H1 (cell line): ENCODE measurements at regions not wholly inside any gene's neighbourhood (a gene's known extent, or its start where the extent isn't known, plus 50 kb on each side); places are given as distances from the start of the nearest gene placed in this dataset.

ENCODE experiments used
- CTCF ChIA-PET: fragments of 300-600 bp; sonication (Branson Sonifier 250); formaldehyde crosslinking; loops from one replicate; lab custom pipeline; 2021; ENCODE audit not compliant: partially characterized antibody; lab: Charles Lee
- POLR2A ChIA-PET: fragments of 300-600 bp; sonication (Branson Sonifier 250); formaldehyde crosslinking; loops from one replicate; lab custom pipeline; 2021; ENCODE audit warnings: inconsistent platforms; ENCODE audit not compliant: partially characterized antibody; lab: Charles Lee
- DNase-seq, 2 experiments: peaks; one replicate each; pipeline versions ENCODE4 v3.0.0 to v3.0.0-alpha.2; 2010 to 2022; ENCODE audit warnings: low spot score in 2 of 2, low read depth in 1 of 2, mixed read lengths in 1 of 2
- FAIRE-seq: peaks from 2 replicates; lab custom pipeline; 2011; peaks lifted over from hg19 to GRCh38; lab: Jason Lieb, UNC
- H2AFZ ChIP-seq: 2 replicates; pipeline ENCODE4 v1.8.1; 2012; ENCODE audit warnings: low read length, inconsistent platforms
- H2AK5ac ChIP-seq: 2 replicates; pipeline ENCODE4 v1.6.1; 2013; ENCODE audit warnings: low read depth, low read length
- H2BK120ac ChIP-seq: replicated peaks from 2 replicates; pipeline ENCODE3; 2013; ENCODE audit warnings: low read depth, low read length, inconsistent platforms
- H2BK12ac ChIP-seq: 2 replicates; pipeline ENCODE4 v1.6.1; 2013; ENCODE audit warnings: low read depth, low read length
- H2BK15ac ChIP-seq: 2 replicates; pipeline ENCODE4 v1.6.1; 2013; ENCODE audit warnings: low read length
- H2BK20ac ChIP-seq: 2 replicates; pipeline ENCODE4 v1.6.1; 2013; ENCODE audit warnings: low read length
- H2BK5ac ChIP-seq: 2 replicates; pipeline ENCODE4 v1.6.1; 2013; ENCODE audit warnings: low read depth, low read length
- H3K14ac ChIP-seq: 2 replicates; pipeline ENCODE4 v1.6.1; 2013; ENCODE audit warnings: inconsistent platforms; ENCODE audit not compliant: insufficient read length
- H3K18ac ChIP-seq: 2 replicates; pipeline ENCODE4 v1.6.1; 2013; ENCODE audit warnings: low read length; ENCODE audit errors: extremely low read depth
- H3K23ac ChIP-seq: 2 replicates; pipeline ENCODE4 v1.6.1; 2013; ENCODE audit warnings: inconsistent platforms; ENCODE audit not compliant: insufficient read length
- H3K23me2 ChIP-seq: 2 replicates; pipeline ENCODE4 v1.6.1; 2013; ENCODE audit warnings: low read depth, low read length
- H3K27ac ChIP-seq: 2 replicates; pipeline ENCODE4 v1.6.1; 2011; ENCODE audit warnings: low read depth, low read length, inconsistent platforms
- H3K27me3 ChIP-seq, 4 experiments: replicated peaks in 1 of 4; 1 replicate in 1 of 4; 2 replicates in 3 of 4; pipeline versions ENCODE4 v1.6.1 to v1.8.1; 2011 to 2013; ENCODE audit warnings: low read length in 3 of 4, mild to moderate bottlenecking in 3 of 4, inconsistent platforms in 2 of 4, mixed read lengths in 2 of 4, moderate library complexity in 1 of 4; ENCODE audit not compliant: control insufficient read depth in 3 of 4, insufficient read depth in 3 of 4; ENCODE audit errors: extremely low read depth in 1 of 4
- H3K36me3 ChIP-seq, 4 experiments: 2 replicates each; pipeline versions ENCODE4 v1.6.1 to v1.8.1; 2011 to 2013; ENCODE audit warnings: mild to moderate bottlenecking in 4 of 4, low read length in 3 of 4, moderate library complexity in 2 of 4, control low read depth in 1 of 4, inconsistent platforms in 1 of 4; ENCODE audit not compliant: insufficient read depth in 4 of 4, control insufficient read depth in 2 of 4
- H3K4ac ChIP-seq: replicated peaks from 2 replicates; pipeline ENCODE3; 2013; ENCODE audit warnings: low read length, low read depth, mixed read lengths, inconsistent platforms; ENCODE audit not compliant: insufficient read length
- H3K4me1 ChIP-seq, 4 experiments: replicated peaks in 1 of 4; 1 replicate in 1 of 4; 2 replicates in 3 of 4; pipeline versions ENCODE4 v1.6.1 to v1.8.1; 2011 to 2013; ENCODE audit warnings: low read length in 3 of 4, inconsistent platforms in 2 of 4, mixed read lengths in 1 of 4; ENCODE audit not compliant: insufficient read depth in 4 of 4, control insufficient read depth in 3 of 4
- H3K4me2 ChIP-seq, 2 experiments: 2 replicates each; pipeline versions ENCODE4 v1.6.1 to v1.8.1; 2011 to 2013; ENCODE audit warnings: low read depth in 2 of 2, low read length in 2 of 2, control low read depth in 1 of 2, inconsistent platforms in 1 of 2, mild to moderate bottlenecking in 1 of 2; ENCODE audit not compliant: insufficient read depth in 1 of 2
- H3K4me3 ChIP-seq, 4 experiments: fragments of 200-600, 300-600 bp in 1 of 4; sonication (generic), shearing (Covaris generic), sonication (Bioruptor Twin) in 1 of 4; 2 replicates each; pipeline versions ENCODE4 v1.5.1 to v1.8.1; 2011 to 2016; ENCODE audit warnings: low read length in 4 of 4, low read depth in 3 of 4, control low read depth in 2 of 4, inconsistent platforms in 2 of 4, mild to moderate bottlenecking in 2 of 4, mixed read lengths in 1 of 4, moderate library complexity in 1 of 4; ENCODE audit not compliant: insufficient read depth in 2 of 4; ENCODE audit errors: extremely low read depth in 1 of 4
- H3K56ac ChIP-seq: replicated peaks from 2 replicates; pipeline ENCODE3; 2013; ENCODE audit warnings: low read depth, mild to moderate bottlenecking, mixed read lengths, low read length, inconsistent platforms; ENCODE audit not compliant: insufficient read length
- H3K79me1 ChIP-seq: 2 replicates; pipeline ENCODE4 v1.6.1; 2013; ENCODE audit warnings: low read depth, low read length, control low read depth
- H3K79me2 ChIP-seq, 2 experiments: 2 replicates each; pipeline versions ENCODE4 v1.6.1 to v1.8.1; 2012 to 2013; ENCODE audit warnings: low read length in 2 of 2, mild to moderate bottlenecking in 2 of 2, inconsistent platforms in 1 of 2; ENCODE audit not compliant: insufficient read depth in 2 of 2, control insufficient read depth in 1 of 2
- H3K9ac ChIP-seq, 4 experiments: replicated peaks in 1 of 4; 1 replicate in 1 of 4; 2 replicates in 3 of 4; pipeline versions ENCODE4 v1.6.1 to v1.8.1; 2011 to 2013; ENCODE audit warnings: low read depth in 3 of 4, low read length in 3 of 4, control low read depth in 2 of 4, mild to moderate bottlenecking in 2 of 4, moderate library complexity in 2 of 4, inconsistent platforms in 1 of 4; ENCODE audit errors: extremely low read depth in 1 of 4
- H3K9me3 ChIP-seq, 2 experiments: 2 replicates each; pipeline versions ENCODE4 v1.6.1 to v1.8.1; 2012 to 2013; ENCODE audit warnings: mild to moderate bottlenecking in 2 of 2, moderate library complexity in 2 of 2, control low read depth in 1 of 2, inconsistent platforms in 1 of 2, low read depth in 1 of 2, low read length in 1 of 2, mixed read lengths in 1 of 2; ENCODE audit not compliant: insufficient read depth in 2 of 2
- H4K20me1 ChIP-seq, 2 experiments: replicated peaks in 1 of 2; 2 replicates each; pipeline versions ENCODE3 to v1.8.1; 2011 to 2013; ENCODE audit warnings: inconsistent platforms in 2 of 2, low read length in 2 of 2, mild to moderate bottlenecking in 1 of 2; ENCODE audit not compliant: insufficient read depth in 2 of 2, control insufficient read depth in 1 of 2
- H4K5ac ChIP-seq: 2 replicates; pipeline ENCODE4 v1.6.1; 2013; ENCODE audit warnings: low read length, low read depth, mixed read lengths, inconsistent platforms; ENCODE audit not compliant: insufficient read length
- H4K8ac ChIP-seq: 2 replicates; pipeline ENCODE4 v1.8.0; 2013; ENCODE audit warnings: mild to moderate bottlenecking, moderate library complexity, low read length, inconsistent platforms; ENCODE audit not compliant: insufficient read depth; ENCODE audit errors: extremely low read depth
- H4K91ac ChIP-seq: replicated peaks from 2 replicates; pipeline ENCODE3; 2013; ENCODE audit warnings: low read length, mixed read lengths, inconsistent platforms; ENCODE audit not compliant: insufficient read length
- CBX8 ChIP-seq: fragments of 300-800, 300-1000 bp; sonication (generic); IDR thresholded peaks from 2 replicates; pipeline ENCODE4 v1.7.1; 2016; ENCODE audit warnings: low read depth, low read length, borderline replicate concordance
- CHD2 ChIP-seq: IDR thresholded peaks from 2 replicates; pipeline ENCODE4 v1.6.1; 2012; ENCODE audit warnings: low read length, improper control_type of control experiment
- EGR1 ChIP-seq: IDR thresholded peaks from 2 replicates; pipeline ENCODE4 v1.6.1; 2011; ENCODE audit warnings: low read depth, low read length, borderline replicate concordance
- HDAC2 ChIP-seq, 2 experiments: fragments of 300-600 bp in 1 of 2; sonication (generic) in 1 of 2; IDR thresholded peaks; 2 replicates each; pipeline ENCODE4 v1.6.1; 2011 to 2012; ENCODE audit warnings: low read depth in 2 of 2, low read length in 2 of 2, mild to moderate bottlenecking in 2 of 2, moderate library complexity in 2 of 2, borderline replicate concordance in 1 of 2, inconsistent platforms in 1 of 2
- RBBP5 ChIP-seq: IDR thresholded peaks from 2 replicates; pipeline ENCODE4 v1.7.1; 2012; ENCODE audit warnings: low read depth, mild to moderate bottlenecking, inconsistent platforms, low read length, moderate library complexity, borderline replicate concordance
- SAP30 ChIP-seq: fragments of 300-600 bp; sonication (generic); IDR thresholded peaks from 2 replicates; pipeline ENCODE4 v1.7.1; 2012; ENCODE audit warnings: low read length, moderate library complexity, mild to moderate bottlenecking, inconsistent platforms; ENCODE audit not compliant: insufficient read depth, insufficient replicate concordance
- SP1 ChIP-seq: IDR thresholded peaks from 2 replicates; pipeline ENCODE4 v1.6.1; 2011; ENCODE audit warnings: low read depth, low read length
- TBP ChIP-seq: IDR thresholded peaks from 2 replicates; pipeline ENCODE4 v1.6.1; 2011; ENCODE audit warnings: low read depth, low read length, improper control_type of control experiment
- TEAD4 ChIP-seq: IDR thresholded peaks from 2 replicates; pipeline ENCODE4 v1.6.1; 2012; ENCODE audit warnings: low read depth, low read length, inconsistent platforms, mixed read lengths
- WGBS, 2 experiments: shearing (Covaris generic) in 1 of 2; methylation state at CpG; one replicate each; pipeline versions ENCODE4 v1.1.6 to v1.1.7; 2013 to 2015; ENCODE audit warnings: low lambda C conversion rate in 2 of 2, mixed read lengths in 2 of 2, inconsistent platforms in 1 of 2, low coverage in 1 of 2, missing lambda C conversion rate in 1 of 2; ENCODE audit not compliant: insufficient replicate concordance in 2 of 2, insufficient coverage in 1 of 2, insufficient read length in 1 of 2; ENCODE audit errors: extremely low coverage in 1 of 2, missing lambda C conversion rate in 1 of 2; 5-methylcytosine and 5-hydroxymethylcytosine counted together

DNA sequence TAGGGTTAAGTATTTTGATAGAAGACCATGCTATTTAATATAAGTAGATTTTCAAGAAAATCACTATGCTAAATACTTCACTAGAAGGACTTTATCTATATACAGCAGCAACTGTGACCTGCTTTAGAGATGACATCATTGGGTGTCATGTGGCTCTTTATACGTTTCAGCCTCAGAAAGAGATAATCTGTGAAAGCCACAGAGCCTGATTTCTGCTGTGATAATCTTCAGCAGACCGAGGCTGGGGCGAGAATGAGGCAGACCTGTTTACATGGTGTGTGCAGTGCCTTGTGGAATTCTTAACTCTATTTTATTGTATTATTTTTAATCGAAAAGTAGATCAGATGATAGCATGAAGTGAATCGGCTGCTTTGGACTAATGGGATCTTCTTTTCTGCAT is 471.2 kb downstream of the MFSD1 start:
- TF ChIP-seq CBX8: no peak
- TF ChIP-seq CHD2: no peak
- no peak for TF ChIP-seq TBP
- no peak for TF ChIP-seq RBBP5
- TF ChIP-seq SAP30: no peak
- TF ChIP-seq SP1: no peak
- no peak for TF ChIP-seq HDAC2 (IDR thresholded peaks at IDR 0.05; ENCODE audit: borderline replicate concordance in 1 of 2, low read depth in 2 of 2, low read length in 2 of 2)
- TF ChIP-seq EGR1: no peak
- no peak for TF ChIP-seq TEAD4
- no peaks in the 10 kb centered on the region for H3K27me3 ChIP-seq
- no peak overlapping the region for H3K56ac ChIP-seq
- H2BK5ac ChIP-seq: no peak overlapping the region
- no peak overlapping the region for H2BK15ac ChIP-seq
- H3K23me2 ChIP-seq: no peaks in the 10 kb centered on the region
- CTCF ChIA-PET: interaction anchor here (0.7 to 1.7 kb wide), 3 partner anchors 11 to 314 kb away, joined by 3 to 5 read pairs (median 4); no protein-coding TSS in a partner anchor
- no peaks in the 10 kb centered on the region for H3K79me1 ChIP-seq
- H4K20me1 ChIP-seq: no peaks in the 10 kb centered on the region
- H3K36me3 ChIP-seq: no peaks in the 10 kb centered on the region
- H3K9me3 ChIP-seq: no peaks in the 10 kb centered on the region
- WGBS, 2 experiments: 84% methylated on average over 5 of the region's 5 CpGs; no CpG with 5 or more reads in 1 of the 2 experiments
- FAIRE-seq: no peak
- no peak overlapping the region for H2BK20ac ChIP-seq
- no peak overlapping the region for H2BK120ac ChIP-seq
- no peak for DNase-seq
- no peak overlapping the region for H4K8ac ChIP-seq
- H3K4me2 ChIP-seq: no peak overlapping the region
- no peak overlapping the region for H3K23ac ChIP-seq
- H3K27ac ChIP-seq: no peak overlapping the region
- no peak overlapping the region for H3K18ac ChIP-seq
- H4K5ac ChIP-seq: no peak overlapping the region
- H3K4me3 ChIP-seq: no peak overlapping the region
- no peak overlapping the region for H4K91ac ChIP-seq
- H3K14ac ChIP-seq: no peak overlapping the region
- H3K4me1 ChIP-seq: no peaks in the 10 kb centered on the region
- POLR2A ChIA-PET: no interaction called here
- H3K4ac ChIP-seq: no peak overlapping the region
- no peaks in the 10 kb centered on the region for H3K79me2 ChIP-seq
- no peak overlapping the region for H2AFZ ChIP-seq
- no peak overlapping the region for H3K9ac ChIP-seq
- H2BK12ac ChIP-seq: no peak overlapping the region
- no peak overlapping the region for H2AK5ac ChIP-seq
